ENCODE measurements at regions not wholly inside any gene's neighbourhood (a gene's known extent, or its start where the extent isn't known, plus 50 kb on each side); places are given as distances from the start of the nearest gene placed in this dataset.

- no peak for TF ChIP-seq CTCF (IDR thresholded peaks at IDR 0.05)
- TF ChIP-seq EZH2 (IDR thresholded peaks at IDR 0.05; ENCODE audit: borderline replicate concordance, insufficient read depth, low read depth, low read length, poor library complexity, severe bottlenecking), result no peak
Measured at GRCh38 chr13:59172076-59172475, 991.7 kb downstream of the DIAPH3 start.
